GM18520 (cell line): ENCODE measurements at regions not wholly inside any gene's neighbourhood (a gene's known extent, or its start where the extent isn't known, plus 50 kb on each side); places are given as distances from the start of the nearest gene placed in this dataset.
"Not testable (repeated sequence)": the region's sequence is repeated elsewhere in the genome, so short reads cannot be mapped to it uniquely, and the experiment has no call there.

Experiments used
- ATAC-seq: cut with Tn5 transposase; IDR thresholded peaks from one replicate; pipeline ENCODE4 v1.9.1; 2021; ENCODE audit not compliant: unreplicated experiment

DNA sequence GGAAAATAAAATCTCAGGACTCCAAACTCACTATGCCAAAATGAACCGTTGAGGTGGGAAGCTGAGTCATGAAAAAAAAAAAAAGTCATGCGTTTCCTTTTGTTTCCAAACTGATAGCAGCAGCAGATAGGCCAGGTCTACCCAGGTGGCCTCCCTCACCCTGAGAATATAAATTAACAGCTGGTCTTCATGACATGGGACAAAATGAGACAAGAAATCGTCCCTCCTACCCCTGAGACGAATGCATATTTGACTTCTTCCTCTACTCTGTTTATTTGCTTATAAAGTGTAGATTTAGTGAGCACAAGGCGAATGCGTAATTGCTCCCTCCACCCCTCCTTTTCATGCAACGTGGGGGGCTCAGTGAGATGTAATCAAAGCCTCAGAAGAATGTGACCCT, 204.3 kb downstream of the TMEM121 start:
- not testable (repeated sequence) for ATAC-seq

DNA sequence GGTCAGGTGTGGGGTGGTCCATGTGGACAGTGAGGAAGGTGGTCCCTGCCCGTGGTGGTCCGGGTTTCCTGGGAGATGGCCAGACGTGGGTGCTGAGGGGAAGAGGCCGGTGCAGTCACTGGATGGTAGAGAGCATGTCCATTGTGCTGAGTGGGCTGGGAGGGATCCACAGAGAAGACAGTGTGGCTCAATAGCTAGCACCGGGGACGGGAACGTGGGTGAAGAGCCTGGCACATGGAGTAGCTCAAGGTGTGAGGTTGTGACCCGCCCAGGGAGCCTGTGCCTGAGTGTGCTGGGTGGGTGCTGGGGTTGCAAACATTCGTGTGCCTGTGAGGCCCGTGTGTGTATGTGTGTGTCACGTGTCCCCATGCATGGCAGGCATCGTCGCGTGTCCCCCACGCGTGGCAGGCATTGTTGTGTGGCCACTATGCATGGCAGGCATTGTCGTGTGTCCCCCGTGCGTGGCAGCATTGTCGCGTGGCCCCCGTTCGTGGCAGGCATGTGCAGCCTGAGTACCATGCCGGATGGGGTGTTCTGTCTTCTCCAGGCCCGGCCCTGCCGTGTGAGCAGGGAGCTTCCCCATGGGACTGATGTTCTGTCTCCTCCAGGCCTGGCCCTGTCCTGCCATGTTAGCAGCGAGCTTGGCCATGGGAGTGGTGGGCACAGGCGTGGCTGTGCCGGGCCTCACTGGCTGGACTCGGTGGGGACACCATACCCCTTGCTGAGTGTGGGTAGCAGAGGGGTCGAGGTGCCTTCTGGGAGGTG, 205.0 kb downstream of the TMEM121 start:
- not testable (repeated sequence) for ATAC-seq

DNA sequence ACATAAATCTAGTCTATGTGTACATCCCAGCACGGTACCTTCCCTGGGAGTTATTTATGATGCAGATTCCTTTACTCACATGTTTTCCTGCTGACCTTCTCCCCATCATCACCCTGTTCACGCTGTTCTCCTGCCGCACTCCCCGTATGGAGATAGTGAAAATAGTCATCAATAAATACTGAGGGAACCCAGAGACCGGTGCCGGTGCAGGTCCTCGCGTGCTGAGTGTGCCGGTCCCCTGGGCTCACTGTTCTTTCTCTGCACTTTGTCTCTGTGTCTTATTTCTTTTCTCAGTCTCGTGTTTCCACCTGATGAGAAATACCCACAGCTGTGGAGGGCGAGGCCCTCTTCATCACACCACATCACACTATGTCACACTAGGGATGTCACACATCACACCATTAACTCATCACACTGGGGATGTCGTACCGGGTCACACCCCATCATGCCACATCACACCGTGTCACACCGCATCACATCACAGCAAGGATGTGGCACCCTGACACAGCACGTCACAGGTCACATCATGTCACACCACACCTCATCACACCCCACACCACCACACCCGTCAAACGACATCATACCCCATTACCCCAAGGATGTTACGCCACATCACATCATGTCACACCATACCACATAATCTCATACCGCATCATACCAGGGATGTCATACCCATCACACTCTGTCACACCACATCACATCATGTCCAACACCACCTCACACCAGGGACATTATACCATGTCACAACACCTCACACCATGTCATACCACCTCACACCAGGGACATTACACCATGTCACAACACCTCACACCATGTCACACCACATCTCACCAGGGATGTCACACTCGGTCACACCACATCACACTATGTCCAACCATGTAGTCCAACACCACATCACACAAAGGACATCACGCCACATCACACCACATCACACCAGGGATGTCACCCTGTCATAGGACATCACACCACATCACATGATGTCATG, 207.0 kb downstream of the TMEM121 start:
- ATAC-seq = no peak

DNA sequence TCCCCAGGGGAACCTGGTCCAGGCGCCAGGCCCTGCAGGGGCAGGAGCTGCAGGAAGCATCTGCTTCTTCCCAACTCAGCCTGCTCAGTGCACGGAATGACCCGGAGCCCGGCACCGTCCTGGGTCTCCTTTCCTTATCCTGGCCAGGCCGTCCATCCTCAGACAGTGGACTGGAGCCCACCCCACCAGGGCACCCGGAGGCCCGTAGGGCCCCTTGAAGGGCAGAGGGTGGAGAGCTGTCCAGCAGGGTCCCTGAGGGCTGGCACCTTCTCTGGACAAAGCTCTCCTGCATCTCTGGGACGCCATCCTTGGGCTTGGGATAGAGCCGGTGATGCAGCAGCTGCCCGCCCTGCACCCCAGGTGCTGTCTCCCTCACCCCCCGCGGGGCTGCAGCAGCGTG, 207.9 kb downstream of the TMEM121 start:
- ATAC-seq = not testable (repeated sequence)

DNA sequence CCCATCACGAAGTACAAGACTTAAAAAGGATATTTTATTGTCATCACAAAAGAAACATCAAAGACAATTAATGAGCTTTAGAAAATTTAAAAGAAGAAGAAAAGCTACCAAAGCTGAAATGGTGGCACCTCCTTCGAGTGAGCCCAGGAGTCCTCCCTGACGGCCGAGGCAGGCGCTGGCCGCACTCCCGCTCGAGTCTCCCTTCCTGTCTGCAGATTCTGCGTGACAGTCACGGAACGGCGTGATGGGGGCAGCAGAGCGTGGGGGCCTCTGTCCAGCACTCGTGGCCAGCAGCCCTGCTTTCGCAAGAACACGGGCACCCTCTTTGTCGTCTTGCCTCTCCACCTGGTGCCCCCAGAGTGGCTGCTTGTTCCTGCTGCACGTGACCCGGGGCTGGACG, 209.9 kb downstream of the TMEM121 start:
- ATAC-seq = not testable (repeated sequence)

DNA sequence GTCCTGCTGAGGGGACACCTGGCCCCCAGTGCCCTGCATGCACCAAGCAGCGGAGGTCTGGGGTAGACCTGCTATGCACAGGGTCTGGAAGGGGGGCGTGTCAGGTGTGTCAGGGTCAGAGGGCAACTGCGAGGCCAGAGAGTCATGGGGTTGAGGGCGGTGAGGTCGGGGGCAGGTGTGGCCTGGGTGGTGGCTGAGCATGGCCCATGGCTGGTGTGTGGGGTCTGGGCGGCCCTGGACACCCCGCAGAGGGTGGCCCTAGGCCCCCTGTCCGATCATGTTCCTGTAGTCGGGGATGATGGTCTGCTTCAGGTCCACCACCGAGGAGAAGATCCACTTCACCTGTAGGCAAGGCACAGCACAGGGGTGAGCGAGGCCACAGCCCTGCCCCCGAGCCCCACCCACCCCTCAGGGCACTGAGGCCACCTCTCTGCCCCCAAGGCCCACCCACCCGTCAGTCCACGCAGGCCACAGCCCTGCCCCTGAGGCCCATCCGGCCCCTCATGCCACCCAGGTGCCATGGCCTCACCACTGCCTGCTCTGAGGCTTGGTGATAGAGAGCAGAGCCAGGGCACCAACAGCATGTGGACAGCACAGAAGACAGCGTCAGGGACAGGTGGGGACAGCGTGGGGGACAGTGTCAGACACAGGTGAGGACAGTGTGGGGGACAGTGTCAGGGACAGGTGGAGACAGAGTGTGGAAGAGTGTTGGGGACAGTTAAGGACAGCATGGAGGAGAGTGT, 211.3 kb downstream of the TMEM121 start:
- no peak for ATAC-seq

DNA sequence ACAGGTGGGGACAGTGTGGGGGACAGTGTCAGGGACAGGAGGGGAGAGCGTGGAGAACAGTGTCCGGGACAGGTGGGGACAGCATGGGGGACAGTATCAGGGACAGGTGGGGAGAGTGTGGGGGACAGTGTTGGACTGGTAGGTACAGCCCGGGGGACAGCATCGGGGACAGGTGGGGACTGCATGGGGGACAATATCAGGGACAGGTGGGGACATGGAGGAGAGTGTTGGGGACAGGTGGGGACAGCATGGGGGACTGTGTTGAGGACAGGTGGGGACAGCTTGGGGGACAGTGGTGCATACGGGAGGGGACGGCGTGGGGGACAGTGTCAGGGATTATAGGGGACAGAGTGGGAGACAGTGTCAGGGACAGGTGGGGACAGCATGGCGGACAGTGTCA, 212.3 kb downstream of the TMEM121 start:
- ATAC-seq = no peak

DNA sequence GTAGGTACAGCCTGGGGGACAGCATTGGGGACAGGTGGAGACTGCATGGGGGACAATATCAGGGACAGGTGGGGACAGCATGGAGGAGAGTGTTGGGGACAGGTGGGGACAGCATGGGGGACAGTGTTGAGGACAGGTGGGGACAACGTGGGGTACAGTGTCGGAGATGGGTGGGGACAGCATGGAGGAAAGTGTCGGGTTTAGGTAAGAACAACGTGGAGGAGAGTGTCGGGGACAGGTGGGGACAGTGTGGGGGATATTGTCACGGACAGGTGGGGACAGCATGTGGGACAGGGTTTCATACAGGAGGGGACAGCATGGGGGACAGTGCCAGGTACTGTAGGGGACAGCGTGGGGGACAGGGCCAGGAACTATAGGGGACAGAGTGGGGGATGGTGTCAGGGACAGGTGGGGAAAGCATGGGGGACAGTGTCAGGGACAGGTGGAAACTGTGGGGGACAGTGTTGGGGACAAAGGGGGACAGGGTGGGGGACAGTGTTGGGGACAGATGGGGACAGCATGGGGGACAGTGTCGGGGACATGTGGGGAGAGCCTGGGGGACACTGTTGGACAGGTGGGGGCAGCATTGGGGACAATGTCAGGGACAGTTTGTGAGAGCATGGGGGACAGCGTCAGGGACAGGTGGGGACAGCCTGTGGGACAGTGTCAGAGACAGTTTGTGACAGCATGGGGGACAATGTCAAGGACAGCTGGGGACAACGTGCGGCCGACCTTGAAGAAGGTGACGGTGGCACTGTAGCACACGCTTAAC, 213.1 kb downstream of the TMEM121 start:
- no peak for ATAC-seq

DNA sequence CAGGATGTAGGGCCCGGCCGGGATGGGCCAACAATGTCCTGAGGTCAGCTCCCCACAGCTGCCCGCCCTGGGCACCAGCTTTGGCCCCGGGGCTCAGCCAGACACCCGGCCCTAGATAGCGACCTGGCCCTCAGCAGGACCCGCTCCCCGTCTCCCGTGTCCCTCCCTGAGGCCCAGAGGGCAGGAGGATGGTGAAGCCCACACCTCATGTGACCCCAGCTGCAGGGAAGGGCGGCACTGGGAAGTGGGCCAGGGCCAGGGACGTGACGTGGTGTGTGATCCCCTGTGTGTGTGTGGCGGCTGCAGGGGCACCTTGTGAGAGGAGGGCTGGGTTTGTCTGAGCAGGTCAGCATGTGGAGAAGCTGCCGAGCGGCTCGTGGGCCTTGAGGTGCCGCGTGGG, 213.9 kb downstream of the TMEM121 start:
- ATAC-seq = not testable (repeated sequence)

DNA sequence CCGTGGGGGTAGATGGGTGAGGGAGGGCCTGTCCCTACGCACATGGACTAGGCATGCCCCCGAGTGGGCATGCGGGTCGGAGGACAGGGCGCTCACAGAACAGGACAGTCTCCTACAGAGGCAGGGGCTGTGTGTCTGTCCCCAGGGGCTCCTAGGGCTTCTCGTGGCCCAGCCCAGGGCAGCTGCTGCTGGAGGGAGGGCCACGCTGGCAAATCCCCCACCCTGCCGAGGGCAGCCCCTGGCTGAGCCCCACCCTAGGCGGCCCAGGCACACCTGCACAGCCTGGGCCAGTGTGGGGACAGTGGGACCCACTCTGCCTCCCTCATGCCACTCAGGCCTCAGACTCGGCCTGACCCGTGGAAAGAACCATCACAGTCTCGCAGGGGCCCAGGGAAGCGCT, 214.6 kb downstream of the TMEM121 start:
- ATAC-seq = not testable (repeated sequence)

DNA sequence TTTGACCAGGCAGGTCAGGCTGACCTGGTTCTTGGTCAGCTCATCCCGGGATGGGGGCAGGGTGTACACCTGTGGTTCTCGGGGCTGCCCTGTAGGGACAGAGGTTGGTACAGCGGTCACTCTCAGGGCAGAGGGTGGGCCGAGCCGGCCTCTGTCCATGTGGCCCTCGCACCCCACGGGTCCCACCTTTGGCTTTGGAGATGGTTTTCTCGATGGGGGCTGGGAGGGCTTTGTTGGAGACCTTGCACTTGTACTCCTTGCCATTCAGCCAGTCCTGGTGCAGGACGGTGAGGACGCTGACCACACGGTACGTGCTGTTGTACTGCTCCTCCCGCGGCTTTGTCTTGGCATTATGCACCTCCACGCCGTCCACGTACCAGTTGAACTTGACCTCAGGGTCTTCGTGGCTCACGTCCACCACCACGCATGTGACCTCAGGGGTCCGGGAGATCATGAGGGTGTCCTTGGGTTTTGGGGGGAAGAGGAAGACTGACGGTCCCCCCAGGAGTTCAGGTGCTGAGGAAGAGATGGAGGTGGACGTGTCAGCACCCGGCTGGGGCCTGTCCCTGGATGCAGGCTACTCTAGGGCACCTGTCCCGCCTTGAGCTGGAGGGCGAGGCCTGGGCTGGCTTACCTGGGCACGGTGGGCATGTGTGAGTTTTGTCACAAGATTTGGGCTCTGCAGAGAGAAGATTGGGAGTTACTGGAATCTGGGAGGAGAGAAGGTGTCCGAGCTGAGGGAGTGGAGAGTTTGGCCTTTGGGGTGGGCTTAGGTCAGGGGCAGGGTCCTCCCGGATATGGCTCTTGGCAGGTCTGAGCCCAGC, 215.5 kb downstream of the TMEM121 start:
- not testable (repeated sequence) for ATAC-seq

DNA sequence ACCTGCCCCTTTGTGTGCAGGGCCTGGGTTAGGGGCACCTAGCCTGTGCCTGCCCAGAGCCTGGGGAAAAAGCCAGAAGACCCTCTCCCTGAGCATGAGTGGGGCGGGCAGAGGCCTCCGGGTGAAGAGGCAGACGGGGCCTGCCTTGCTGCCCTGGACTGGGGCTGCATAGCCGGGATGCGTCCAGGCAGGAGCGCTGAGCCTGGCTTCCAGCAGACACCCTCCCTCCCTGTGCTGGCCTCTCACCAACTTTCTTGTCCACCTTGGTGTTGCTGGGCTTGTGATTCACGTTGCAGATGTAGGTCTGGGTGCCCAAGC, 216.1 kb downstream of the TMEM121 start:
- ATAC-seq = no peak

DNA sequence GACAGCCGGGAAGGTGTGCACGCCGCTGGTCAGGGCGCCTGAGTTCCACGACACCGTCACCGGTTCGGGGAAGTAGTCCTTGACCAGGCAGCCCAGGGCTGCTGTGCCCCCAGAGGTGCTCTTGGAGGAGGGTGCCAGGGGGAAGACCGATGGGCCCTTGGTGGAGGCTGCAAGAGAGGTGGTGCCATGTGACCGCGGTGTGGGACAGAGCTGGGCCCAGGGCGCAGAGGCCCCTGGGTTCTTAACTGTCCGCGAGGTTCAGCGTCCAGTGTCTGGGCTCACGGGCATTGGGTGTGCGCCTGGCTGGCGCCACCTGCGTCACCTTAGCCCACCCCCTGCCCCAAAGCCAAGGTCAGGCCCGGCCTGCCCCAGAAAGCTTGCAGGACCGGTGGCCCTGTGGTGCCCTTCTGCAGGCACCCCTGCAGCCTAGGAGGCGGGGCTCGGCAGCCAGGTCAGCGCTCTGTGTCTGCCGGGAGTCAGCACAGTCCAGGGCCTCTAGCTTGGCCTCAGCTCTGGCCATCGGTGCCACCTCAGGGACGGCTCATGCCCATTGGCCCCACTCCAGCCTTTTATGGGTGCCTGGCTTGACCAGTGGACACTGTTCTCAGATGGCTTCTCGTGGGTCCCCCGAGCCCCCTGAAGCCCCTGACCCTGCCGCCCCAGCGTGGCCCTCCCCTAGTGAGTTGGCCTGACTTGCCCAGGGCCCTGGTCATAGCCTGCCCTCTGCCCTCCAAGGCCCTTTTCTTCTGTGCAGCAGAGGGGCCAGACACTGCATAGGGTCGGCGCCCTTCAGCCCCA, 216.7 kb downstream of the TMEM121 start:
- ATAC-seq = not testable (repeated sequence)

DNA sequence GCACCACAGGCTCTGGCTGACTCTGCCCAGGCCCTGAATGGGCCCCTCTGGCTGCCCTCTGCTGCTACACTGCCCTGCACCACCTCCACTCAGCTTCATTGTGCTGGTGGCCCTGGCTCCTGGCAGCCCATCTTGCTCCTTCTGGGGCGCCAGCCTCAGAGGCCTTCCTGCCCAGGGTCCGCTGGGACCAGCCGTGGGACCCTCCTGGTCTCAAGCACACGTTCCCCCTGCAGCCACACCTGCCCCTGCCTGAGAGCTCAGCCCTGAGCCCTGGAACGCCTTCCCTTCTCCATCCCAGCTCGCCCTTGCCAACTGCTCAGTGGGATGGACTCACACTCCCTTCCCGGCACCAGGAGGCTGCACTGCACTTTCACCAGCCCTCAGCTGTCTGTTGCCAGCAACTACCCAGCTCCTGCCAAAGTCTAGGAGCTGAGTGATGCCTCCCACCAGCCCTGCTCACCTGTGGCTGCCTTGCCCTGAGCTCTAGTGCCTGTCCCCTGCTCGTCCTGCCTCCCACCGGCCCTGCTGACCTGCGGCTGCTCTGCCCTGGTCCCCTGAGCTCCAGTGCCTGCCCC, 217.9 kb downstream of the TMEM121 start:
- ATAC-seq = not testable (repeated sequence)

DNA sequence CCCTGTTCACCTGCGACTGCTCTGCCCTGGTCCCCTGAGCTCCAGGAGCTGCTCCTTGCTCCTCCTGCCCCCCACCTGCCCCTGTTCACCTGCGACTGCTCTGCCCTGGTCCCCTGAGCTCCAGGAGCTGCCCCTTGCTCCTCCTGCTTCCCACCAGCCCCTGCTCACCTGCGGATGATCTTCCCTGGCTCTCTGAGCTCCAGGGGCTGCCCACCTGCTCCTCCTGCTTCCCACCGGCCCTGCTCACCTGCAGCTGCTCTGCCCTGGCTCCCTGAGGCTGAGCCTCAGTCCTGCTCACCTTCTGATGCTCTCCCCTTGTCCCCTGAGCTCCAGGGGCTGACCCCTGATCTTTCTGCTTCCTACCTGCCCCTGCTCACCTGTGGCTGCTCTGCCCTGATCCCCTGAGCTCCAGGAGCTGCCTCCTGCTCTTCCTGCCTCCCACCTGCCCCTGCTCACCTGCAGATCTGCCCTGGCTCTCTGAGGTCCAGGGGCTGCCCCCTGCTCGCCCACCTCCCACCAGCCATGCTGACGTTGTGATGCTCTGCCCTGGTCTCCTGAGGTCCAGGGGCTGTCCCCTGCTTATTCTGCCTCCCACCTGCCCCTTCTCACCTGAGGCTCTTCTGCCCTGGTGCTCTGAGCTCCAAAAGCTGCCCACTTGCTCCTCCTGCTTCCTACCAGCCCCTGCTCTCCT, 219.2 kb downstream of the TMEM121 start:
- ATAC-seq = no peak

DNA sequence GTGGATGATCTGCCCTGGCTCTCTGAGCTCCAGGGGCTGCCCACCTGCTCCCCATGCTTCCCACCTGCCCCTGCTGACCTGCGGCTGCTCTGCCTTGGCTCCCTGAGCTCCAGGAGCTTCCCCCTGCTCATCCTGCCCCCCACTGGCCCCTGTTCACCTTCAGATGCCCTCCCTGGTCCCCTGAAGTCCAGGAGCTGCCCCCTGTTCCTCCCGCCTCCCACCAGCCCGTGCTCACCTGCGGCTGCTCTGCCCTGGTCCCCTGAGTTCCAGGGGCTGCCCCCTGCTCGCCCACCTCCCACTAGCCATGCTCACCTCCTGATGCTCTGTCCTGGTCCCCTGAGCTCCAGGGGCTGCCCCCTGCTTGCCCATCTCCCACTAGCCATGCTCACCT, 219.7 kb downstream of the TMEM121 start:
- ATAC-seq = no peak

DNA sequence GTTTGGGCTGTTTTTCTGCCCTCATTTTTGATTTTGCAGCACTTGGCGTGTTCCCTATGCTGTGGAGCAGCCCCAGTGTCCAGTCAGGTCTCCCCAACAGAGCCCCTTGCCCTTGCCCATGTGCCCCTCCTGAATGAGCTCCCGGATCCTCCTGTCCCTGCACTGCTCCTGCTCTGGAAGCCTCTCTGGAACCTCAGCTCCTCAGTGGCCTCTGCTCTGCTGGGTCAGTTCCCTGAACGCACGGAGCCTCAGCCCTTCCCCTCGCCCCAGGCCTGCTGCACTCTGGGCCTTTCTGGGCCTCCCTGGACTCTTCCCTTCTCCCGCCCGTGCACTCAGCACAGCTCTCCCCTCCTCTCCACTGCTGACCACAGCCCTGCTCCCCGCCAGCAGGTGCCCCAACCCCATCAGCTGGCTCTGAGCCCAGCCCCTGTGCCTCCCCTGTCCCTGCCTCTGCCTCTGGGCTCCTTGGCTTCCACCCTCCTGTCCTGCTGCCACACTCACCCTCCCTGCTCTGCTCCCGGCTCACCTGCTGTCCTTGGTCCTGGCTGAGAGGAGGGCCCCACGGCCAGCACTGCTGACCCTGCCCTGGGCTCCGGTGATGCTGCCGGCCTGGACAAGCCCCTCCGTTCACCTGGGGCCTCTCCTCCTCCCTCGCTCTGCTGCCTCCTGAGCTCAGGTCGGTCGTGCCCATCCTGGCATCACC, 220.6 kb downstream of the TMEM121 start:
- not testable (repeated sequence) for ATAC-seq
